Tibial nerve (tissue), 4 donors: ENCODE measurements at regions not wholly inside any gene's neighbourhood (a gene's known extent, or its start where the extent isn't known, plus 50 kb on each side); places are given as distances from the start of the nearest gene placed in this dataset.

Source experiments
- DNase-seq, 2 donors: peaks; one replicate each; pipeline ENCODE4 v3.0.0-alpha.2; 2019; ENCODE audit warnings: low spot score in 2 of 2
- H3K27ac ChIP-seq, 4 donors: fragments of 200-600 bp; sonication (generic) in 3 of 4; one replicate each; pipeline ENCODE4 v1.5.1; 2017 to 2019; ENCODE audit warnings: mild to moderate bottlenecking in 1 of 4
- H3K27me3 ChIP-seq, 2 donors: fragments of 200-600 bp; sonication (generic) in 1 of 2; one replicate each; pipeline versions ENCODE4 v1.5.1 to v1.6.0; 2017 to 2019
- H3K36me3 ChIP-seq, 3 donors: fragments of 200-600 bp; sonication (generic); one replicate each; pipeline ENCODE4 v1.5.1; 2018 to 2019
- H3K4me1 ChIP-seq, 4 donors: fragments of 200-600 bp; sonication (generic) in 3 of 4; one replicate each; pipeline ENCODE4 v1.5.1; 2017 to 2019
- H3K4me3 ChIP-seq, 4 donors: fragments of 200-600 bp; sonication (generic) in 3 of 4; one replicate each; pipeline ENCODE4 v1.5.1; 2017 to 2019; ENCODE audit warnings: mild to moderate bottlenecking in 1 of 4, moderate library complexity in 1 of 4
- H3K9me3 ChIP-seq, 4 donors: fragments of 200-600 bp; sonication (generic) in 3 of 4; one replicate each; pipeline ENCODE4 v1.5.1; 2017 to 2019
- EP300 ChIP-seq, 2 donors: sonication (generic); formaldehyde crosslinking; IDR thresholded peaks; one replicate each; pipeline ENCODE4 v1.6.1; 2017; ENCODE audit warnings: antibody characterized with exemption in 2 of 2, mild to moderate bottlenecking in 1 of 2
- POLR2A ChIP-seq, 2 donors: fragments of 450-650 bp; IDR thresholded peaks; one replicate each; pipeline ENCODE4 v1.6.1; 2017; ENCODE audit warnings: antibody characterized with exemption in 2 of 2, mild to moderate bottlenecking in 2 of 2, moderate library complexity in 2 of 2
- WGBS, 2 donors: methylation state at CpG; one replicate each; pipeline ENCODE4 v1.1.5; 2018; 5-methylcytosine and 5-hydroxymethylcytosine counted together
- TF ChIP-seq, protein P1 (sequence below), 5 experiments: fragments of 200-600 bp in 3 of 5; fragments of 450-650 bp in 2 of 5; sonication (generic) in 3 of 5; IDR thresholded peaks; one replicate each; pipeline ENCODE4 v1.5.1; 2016 to 2019; ENCODE audit warnings: antibody characterized with exemption in 5 of 5, mild to moderate bottlenecking in 3 of 5, moderate library complexity in 2 of 5

DNA sequence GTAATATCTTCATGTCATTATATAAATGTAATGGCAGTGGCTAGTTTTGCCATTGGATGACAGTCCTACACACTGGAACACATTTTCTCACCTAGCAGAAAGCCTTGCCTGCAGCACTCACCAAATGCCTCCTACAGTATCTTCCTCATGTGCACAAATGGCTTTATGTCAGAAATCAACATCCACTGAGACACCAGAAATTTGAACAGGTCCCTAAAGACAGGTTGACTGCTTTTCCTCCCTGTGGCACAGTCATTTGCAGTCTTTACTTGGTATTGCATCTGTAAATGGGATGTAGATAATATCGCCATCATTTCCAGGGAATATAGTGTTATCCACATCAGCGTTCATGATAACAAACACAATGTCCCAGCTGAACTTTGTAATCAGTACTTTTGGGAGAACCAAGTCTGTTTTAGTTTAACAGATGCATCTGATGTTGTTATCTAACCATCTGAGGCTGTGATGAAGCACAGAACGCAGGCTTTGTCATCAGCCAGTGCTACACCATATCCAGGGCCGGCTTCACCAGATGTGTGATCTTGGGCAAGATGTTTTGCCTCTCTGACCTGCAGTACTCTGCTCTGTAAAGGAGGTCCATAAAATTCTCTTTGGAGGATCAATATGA is 83.9 kb upstream of the TAS2R1 start:
- Histone ChIP-seq H3K4me1 (no peaks in the 10 kb centered on the region), H3K36me3 (no peaks in the 10 kb centered on the region), H3K27ac (no peak overlapping the region), H3K27me3 (no peaks in the 10 kb centered on the region), H3K9me3 (no peaks in the 10 kb centered on the region), H3K4me3 (no peak overlapping the region)
- 72 to 80% methylated on average over 4 of the region's 4 CpGs for WGBS, 2 donors
- TF ChIP-seq POLR2A (IDR thresholded peaks at IDR 0.05) (no peak), EP300 (IDR thresholded peaks at IDR 0.05) (no peak)
- TF ChIP-seq, protein P1, sequence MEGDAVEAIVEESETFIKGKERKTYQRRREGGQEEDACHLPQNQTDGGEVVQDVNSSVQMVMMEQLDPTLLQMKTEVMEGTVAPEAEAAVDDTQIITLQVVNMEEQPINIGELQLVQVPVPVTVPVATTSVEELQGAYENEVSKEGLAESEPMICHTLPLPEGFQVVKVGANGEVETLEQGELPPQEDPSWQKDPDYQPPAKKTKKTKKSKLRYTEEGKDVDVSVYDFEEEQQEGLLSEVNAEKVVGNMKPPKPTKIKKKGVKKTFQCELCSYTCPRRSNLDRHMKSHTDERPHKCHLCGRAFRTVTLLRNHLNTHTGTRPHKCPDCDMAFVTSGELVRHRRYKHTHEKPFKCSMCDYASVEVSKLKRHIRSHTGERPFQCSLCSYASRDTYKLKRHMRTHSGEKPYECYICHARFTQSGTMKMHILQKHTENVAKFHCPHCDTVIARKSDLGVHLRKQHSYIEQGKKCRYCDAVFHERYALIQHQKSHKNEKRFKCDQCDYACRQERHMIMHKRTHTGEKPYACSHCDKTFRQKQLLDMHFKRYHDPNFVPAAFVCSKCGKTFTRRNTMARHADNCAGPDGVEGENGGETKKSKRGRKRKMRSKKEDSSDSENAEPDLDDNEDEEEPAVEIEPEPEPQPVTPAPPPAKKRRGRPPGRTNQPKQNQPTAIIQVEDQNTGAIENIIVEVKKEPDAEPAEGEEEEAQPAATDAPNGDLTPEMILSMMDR (IDR thresholded peaks at IDR 0.05): no peak
- no peak for DNase-seq

DNA sequence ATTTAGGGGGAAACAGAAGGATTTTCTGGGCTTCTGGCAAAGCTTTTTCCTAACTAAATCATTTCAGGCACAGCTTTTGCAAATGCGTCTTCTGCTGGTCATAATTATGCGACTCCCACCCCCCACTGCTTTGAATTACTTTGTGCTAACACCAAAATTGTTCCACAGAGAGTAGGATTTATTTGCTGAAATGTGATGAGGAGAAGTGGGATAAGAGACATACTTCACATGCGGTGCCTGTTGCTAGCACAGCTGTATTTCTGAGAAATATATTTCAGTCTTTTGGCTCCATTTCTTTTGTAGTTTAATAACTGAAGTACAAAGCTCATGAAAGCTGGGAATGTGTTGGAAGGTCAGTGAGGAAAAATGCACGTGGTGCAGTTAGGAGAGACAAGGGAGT is 83.2 kb upstream of the TAS2R1 start:
- 44 to 47% methylated on average over 4 of the region's 4 CpGs for WGBS, 2 donors
- H3K4me1 ChIP-seq: no peaks in the 10 kb centered on the region
- no peak for DNase-seq
- H3K27ac ChIP-seq: no peak overlapping the region
- TF ChIP-seq POLR2A (IDR thresholded peaks at IDR 0.05) (no peak), EP300 (IDR thresholded peaks at IDR 0.05) (no peak)
- no peak overlapping the region for H3K4me3 ChIP-seq
- no peaks in the 10 kb centered on the region for H3K36me3 ChIP-seq
- H3K27me3 ChIP-seq: no peaks in the 10 kb centered on the region
- no peaks in the 10 kb centered on the region for H3K9me3 ChIP-seq

DNA sequence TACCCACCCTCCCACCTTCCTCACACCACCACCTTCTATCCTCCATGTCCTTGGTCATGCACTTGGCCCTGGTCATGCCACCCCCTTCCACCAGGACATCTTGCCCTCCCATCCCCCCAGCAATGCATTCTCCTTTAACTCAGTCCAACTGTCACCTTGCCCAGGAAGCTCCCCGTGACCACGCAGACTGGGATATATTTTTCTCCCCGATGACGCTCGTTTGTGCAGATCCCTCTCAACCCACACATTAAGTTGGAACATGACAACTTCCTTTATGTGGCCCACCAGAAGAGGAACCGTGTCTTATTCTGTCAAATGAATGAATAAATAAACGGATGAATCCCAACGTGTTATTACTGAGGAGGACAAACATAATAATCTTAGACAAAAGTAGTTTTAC is 82.8 kb upstream of the TAS2R1 start:
- Histone ChIP-seq H3K36me3 (no peaks in the 10 kb centered on the region), H3K9me3 (no peaks in the 10 kb centered on the region), H3K27ac (no peak overlapping the region), H3K4me1 (no peaks in the 10 kb centered on the region), H3K4me3 (no peak overlapping the region), H3K27me3 (no peaks in the 10 kb centered on the region)
- TF ChIP-seq, protein P1 (IDR thresholded peaks at IDR 0.05): no peak
- TF ChIP-seq POLR2A (IDR thresholded peaks at IDR 0.05): no peak
- TF ChIP-seq EP300 (IDR thresholded peaks at IDR 0.05): no peak
- WGBS, 2 donors: 47 to 58% methylated on average over 8 of the region's 8 CpGs
- DNase-seq: no peak

- DNase-seq: no peak
- H3K27ac ChIP-seq: no peak overlapping the region
Measured at GRCh38 chr5:9712506-9712905, 82.4 kb upstream of the TAS2R1 start.

DNA sequence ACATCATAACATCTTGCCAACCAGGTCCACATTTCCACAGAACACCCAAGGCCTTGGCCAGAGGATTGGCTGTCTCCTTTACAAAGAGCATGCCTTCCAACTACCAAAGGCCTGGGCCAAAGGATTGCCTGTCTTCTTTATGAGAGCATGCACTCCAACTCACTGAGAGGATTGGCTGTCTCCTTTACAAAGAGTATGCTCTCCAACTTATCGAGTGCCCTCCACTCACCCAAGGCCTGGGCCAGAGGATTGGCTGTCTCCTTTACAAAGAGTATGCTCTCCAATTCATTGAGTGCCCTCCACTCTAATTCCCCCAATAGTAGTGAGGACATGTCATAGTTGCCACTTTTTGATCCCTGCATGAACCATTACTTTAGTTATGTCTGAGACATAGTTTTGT is 79.9 kb upstream of the TAS2R1 start:
- Histone ChIP-seq H3K27ac (no peak overlapping the region), H3K4me1 (no peaks in the 10 kb centered on the region), H3K27me3 (no peaks in the 10 kb centered on the region), H3K36me3 (no peaks in the 10 kb centered on the region), H3K4me3 (no peak overlapping the region), H3K9me3 (no peaks in the 10 kb centered on the region)
- 93 to 94% methylated on average over 1 of the region's 1 CpG for WGBS, 2 donors
- no peak for TF ChIP-seq EP300 (IDR thresholded peaks at IDR 0.05)
- no peak for TF ChIP-seq POLR2A (IDR thresholded peaks at IDR 0.05)
- TF ChIP-seq, protein P1 (IDR thresholded peaks at IDR 0.05): no peak
- DNase-seq: no peak

More at GRCh38 chr5:9712506-9712905, 82.4 kb upstream of the TAS2R1 start:
- Histone ChIP-seq H3K36me3 (no peaks in the 10 kb centered on the region), H3K4me3 (no peak overlapping the region), H3K4me1 (no peaks in the 10 kb centered on the region), H3K27me3 (no peaks in the 10 kb centered on the region), H3K9me3 (no peaks in the 10 kb centered on the region)
- TF ChIP-seq POLR2A (IDR thresholded peaks at IDR 0.05): no peak
- WGBS, 2 donors: 78 to 79% methylated on average over 4 of the region's 4 CpGs

- WGBS, 2 donors: 84% methylated on average over 12 of the region's 12 CpGs
- no peak for TF ChIP-seq POLR2A (IDR thresholded peaks at IDR 0.05)
- TF ChIP-seq, protein P1 (IDR thresholded peaks at IDR 0.05): no peak
- no peak for TF ChIP-seq EP300 (IDR thresholded peaks at IDR 0.05)
- H3K4me3 ChIP-seq: no peak overlapping the region
Measured at GRCh38 chr5:9707732-9708462, 77.7 kb upstream of the TAS2R1 start.

More at GRCh38 chr5:9707732-9708462, 77.7 kb upstream of the TAS2R1 start:
- H3K27ac ChIP-seq: no peak overlapping the region
- no peaks in the 10 kb centered on the region for H3K36me3 ChIP-seq
- no peaks in the 10 kb centered on the region for H3K4me1 ChIP-seq
- H3K27me3 ChIP-seq: no peaks in the 10 kb centered on the region
- no peak for DNase-seq
- no peaks in the 10 kb centered on the region for H3K9me3 ChIP-seq
